Stimulated activated CD4-positive, alpha-beta T cell treated with anti-CD3 and anti-CD28 coated beads, Interleukin-2, amount 100 ng/mL, for 4 hours (primary cell): ENCODE measurements at regions not wholly inside any gene's neighbourhood (a gene's known extent, or its start where the extent isn't known, plus 50 kb on each side); places are given as distances from the start of the nearest gene placed in this dataset.
"Not testable (repeated sequence)": the region's sequence is repeated elsewhere in the genome, so short reads cannot be mapped to it uniquely, and the experiment has no call there.

Source experiments
- DNase-seq: peaks from one replicate; pipeline ENCODE4 v3.0.0-alpha.2; 2020; ENCODE audit warnings: low read depth

DNA sequence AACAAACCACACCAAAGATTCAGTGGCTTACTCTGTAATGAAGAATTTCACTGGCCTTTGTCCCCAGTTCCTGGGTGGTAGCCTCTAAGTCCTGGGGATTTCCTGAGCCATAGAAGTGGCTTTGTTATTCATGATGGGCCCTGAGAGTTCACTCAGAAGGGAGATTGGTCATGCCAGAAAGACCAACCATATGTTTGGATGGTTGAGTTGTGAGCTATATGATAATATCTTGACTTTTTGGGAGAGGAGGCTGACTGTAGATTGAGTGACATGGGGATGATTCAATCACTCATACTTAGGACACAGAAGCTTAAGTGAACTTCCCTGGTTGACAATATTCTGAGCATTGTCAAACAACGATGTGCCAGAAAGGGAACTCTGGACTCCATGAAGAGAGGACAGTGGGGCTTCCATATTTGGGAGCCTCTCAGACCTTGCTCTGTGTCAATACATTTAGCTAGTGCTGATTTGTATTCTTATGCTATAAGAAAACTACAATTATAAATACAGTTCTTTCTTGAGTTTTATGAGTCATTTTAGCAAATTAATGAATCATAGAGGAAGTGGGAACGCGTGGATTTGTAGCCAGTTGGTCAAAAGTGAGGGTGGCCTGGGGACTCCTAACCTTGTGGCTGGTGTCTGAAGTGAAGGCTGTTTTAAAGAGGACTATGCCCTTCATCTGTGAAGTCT, 392.0 kb downstream of the GBA3 start:
- no peak for DNase-seq

- DNase-seq: no peak
These were observed 390.7 kb downstream of the GBA3 start for GRCh38 chr4:23083391-23083790.

- not testable (repeated sequence) for DNase-seq
These were observed 387.4 kb downstream of the GBA3 start for GRCh38 chr4:23080171-23080570.

- DNase-seq: no peak
These were observed 378.3 kb downstream of the GBA3 start for GRCh38 chr4:23070848-23071570.

DNA sequence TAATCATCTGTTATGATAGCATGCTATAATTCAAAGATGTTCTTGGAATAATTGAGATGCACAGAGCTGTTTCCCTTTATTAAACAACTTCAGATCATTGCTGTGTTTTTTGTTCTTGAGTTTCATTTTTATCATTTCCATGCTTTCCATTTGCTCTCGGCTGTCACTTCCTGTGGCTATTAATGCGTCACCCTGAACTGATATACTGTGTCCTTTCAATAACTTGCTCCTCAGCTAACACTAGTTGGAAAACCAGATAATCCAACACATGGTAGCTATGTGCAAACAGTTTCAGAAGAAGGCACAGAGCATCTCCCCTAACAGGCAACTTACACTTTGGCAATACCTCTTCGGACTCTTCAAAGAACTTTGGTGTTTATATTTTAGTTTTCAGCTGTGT, 376.0 kb downstream of the GBA3 start:
- no peak for DNase-seq

DNA sequence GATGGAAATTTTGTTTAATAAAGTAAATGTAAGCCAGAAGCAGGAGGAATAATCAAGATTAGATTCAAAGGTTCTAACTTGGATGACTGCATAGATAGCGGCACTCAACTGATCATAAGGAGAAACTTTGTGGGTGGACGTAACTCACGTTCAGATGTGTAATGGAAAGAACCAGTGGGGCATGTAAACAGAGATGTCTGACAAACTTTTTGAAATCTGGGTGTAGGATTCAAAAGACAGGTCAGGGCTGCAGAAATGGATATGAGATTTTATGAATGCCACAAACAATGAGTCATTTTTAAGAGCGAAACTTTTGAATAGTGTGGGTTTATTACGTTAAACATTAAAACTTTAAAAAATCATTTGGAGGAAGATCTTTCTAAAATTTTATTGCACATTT, 375.6 kb downstream of the GBA3 start:
- DNase-seq: no peak

DNA sequence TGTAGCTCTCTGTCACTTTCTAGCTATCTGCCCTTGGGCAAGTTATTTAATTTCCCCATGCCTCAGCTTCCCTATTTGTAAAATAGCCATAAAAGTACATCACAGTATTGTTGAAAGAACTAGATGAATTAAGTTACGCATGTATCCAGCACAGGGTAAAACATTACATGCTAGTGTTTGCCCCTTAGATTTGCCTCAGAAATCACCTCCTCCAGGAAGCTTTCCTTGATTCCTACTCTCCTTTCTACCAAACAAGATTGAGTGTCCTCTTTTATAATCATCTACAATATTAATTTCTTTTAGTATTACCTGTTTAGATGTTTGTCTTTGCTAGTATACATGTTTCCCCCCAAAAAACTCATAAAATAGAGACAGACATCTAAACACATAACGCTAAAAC, 369.5 kb downstream of the GBA3 start:
- no peak for DNase-seq

- no peak for DNase-seq
These were observed 368.7 kb downstream of the GBA3 start for GRCh38 chr4:23061431-23061830.

GRCh38 chr4:23060776-23061175, 368.0 kb downstream of the GBA3 start:
- no peak for DNase-seq

- DNase-seq: no peak
These were observed 365.5 kb downstream of the GBA3 start for GRCh38 chr4:23058165-23058776.

DNA sequence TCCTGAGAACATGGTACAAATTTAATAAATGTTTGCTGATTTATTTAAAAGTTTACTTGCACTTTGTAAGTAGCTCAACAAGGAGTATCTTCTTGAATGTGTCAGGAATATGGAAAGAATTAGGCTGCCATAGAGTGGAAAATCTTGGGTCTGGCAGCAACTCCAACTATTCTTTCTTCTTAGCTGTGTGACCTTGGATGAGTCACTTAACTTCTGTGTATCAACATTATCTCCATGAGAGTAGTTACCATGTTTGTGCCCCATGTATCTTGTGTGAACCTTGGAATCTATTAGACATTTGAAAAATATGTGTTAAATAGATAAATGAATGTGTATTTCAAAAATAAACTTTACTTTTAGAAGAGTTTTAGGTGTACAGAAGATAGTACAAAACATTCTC, 348.8 kb downstream of the GBA3 start:
- DNase-seq: no peak

DNA sequence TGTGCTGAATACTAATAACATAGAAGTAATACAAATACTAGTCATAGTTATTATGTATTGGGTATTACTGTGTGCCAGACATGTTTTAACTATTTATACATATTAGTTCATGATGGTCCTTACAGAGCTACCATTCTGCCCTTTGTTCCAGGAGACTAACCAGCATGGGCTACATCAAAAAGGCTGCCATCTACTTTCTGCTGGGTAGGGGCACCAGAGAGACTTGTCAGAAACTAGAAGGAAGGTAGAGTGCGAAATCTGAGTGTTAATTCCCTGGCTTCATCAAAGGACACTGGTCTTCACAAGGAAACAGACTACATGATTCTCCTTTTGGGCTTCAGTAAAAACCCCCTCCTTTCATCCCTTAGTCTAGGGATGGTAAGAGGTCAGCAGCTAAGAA, 347.8 kb downstream of the GBA3 start:
- no peak for DNase-seq

DNA sequence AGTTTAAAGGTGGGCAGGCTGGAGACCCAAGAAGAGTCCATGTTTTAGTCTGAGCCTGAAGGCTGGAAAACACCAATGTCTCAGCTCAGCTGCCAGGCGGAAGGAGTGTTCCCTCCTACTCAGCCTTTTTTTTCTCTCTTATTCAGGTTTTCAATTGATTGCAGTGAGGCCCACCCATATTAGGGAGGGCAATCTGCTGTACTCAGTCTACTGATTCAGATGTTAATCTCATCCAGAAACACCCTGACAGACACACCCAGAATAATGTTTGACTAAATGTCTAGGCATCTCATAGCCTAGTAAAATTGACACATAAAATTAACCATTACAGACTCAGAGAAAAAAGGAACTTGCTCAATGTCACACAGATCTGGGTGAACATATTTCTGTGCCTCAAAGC, 347.1 kb downstream of the GBA3 start:
- no peak for DNase-seq

DNA sequence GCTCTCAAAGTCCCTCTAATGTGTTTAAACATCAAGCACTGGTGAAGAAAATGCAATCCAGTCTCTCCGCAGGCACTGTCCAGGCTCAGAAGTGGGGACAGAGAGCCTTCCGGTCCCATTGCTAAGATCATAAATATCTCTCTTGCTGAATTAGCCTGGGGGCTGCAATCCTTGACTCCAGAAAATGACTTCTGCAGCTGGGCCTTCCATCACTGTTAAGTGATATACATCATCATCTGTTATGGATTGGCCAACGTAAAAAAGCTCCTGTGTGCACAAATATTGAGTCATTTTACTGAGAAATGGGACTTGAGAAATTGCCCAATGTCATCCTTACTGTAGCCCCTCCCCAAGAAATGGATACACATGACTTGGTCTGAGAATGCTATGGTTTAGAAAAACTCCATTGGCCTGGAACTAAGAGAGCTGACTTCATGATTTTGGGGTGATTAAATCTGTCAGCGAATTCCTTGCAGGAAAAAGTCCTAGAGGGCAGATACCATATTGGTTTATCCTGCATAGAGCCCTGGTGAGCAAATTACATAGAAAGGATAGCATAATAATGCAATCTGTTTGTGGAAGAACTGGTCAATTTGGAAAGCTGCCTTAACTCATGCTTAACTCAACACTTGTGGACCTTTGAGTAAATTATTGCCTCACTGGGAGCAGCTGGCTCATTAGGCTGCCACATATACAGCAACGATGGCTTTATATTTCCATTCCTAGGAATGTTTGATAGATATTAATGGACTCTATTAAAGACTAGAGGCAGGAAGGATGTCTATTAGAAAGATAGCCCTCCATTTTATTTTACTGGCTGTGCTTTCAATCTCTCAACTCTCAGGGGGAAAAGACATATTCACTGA, 346.1 kb downstream of the GBA3 start:
- no peak for DNase-seq

DNA sequence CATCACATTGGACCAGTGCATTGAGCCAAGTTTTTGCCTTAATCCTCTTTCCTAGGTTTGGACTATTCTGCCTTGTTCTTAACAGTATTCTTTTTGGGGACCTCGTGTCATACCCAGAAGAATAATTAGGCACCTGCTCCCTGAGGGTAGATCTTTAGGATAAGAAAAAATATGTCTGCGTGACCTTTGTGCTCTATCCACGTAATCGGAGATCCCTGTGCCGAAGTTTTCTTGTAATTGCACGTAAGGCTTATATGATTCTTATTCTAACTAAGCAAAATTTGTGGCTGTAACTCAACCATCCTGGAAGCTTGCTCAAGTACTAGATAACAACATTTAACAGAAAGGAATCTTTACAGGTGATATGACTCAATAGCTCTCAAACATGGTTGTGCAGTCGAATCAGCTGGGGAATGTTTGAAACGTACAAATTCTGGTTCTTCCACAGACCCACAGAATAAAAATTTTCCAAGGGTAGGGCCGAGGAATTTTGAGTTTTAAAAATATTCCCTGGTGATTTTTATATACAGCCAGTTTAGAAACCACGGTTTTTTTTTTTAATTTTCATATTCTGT, 344.3 kb downstream of the GBA3 start:
- DNase-seq: no peak

- no peak for DNase-seq
These were observed 343.8 kb downstream of the GBA3 start for GRCh38 chr4:23036503-23036902.

- no peak for DNase-seq
These were observed 342.9 kb downstream of the GBA3 start for GRCh38 chr4:23035521-23036056.

- no peak for DNase-seq
These were observed 342.0 kb downstream of the GBA3 start for GRCh38 chr4:23034731-23035130.

GRCh38 chr4:23033796-23034195, 341.1 kb downstream of the GBA3 start:
- no peak for DNase-seq

DNA sequence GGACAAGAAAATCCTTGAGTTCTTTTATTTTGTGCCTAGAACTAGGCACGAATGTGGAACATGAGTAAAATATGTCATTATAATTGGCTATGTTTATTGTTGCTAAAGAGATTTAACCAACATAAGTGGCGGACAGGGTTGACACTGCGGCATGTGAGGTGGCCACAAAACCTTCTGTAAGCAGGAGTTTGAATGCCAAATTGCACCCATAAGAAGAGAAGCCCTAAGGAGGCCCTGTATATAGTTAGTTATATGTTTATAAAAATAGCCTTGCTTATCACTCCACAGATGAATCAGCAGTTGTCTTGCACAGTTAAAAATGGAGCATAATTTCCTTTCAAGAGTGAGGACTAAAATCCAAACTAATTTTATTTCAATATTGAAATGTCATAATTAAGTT, 336.1 kb downstream of the GBA3 start:
- DNase-seq: no peak

- DNase-seq: no peak
These were observed 330.9 kb downstream of the GBA3 start for GRCh38 chr4:23023666-23024065.

GRCh38 chr4:23023121-23023520, 330.4 kb downstream of the GBA3 start:
- DNase-seq: no peak
